WERI-Rb-1 (cell line): ENCODE measurements at regions not wholly inside any gene's neighbourhood (a gene's known extent, or its start where the extent isn't known, plus 50 kb on each side); places are given as distances from the start of the nearest gene placed in this dataset.

Experiments used
- DNase-seq: peaks from one replicate; pipeline ENCODE4 v3.0.0-alpha.2; 2020
- H3K27ac ChIP-seq: fragments of 250-450 bp; sonication (Bioruptor Pico); 2 replicates; pipeline ENCODE4 v1.5.1; 2020; ENCODE audit warnings: mild to moderate bottlenecking, moderate library complexity
- H3K27me3 ChIP-seq: fragments of 250-450 bp; sonication (Bioruptor Pico); 2 replicates; pipeline ENCODE4 v1.5.1; 2021; ENCODE audit warnings: mild to moderate bottlenecking, low read depth, moderate library complexity; ENCODE audit not compliant: insufficient read depth, severe bottlenecking
- H3K36me3 ChIP-seq: fragments of 250-450 bp; sonication (Bioruptor Pico); 2 replicates; pipeline ENCODE4 v1.5.1; 2020; ENCODE audit warnings: mild to moderate bottlenecking, moderate library complexity
- H3K4me3 ChIP-seq: 2 replicates; pipeline ENCODE4 v1.5.1; 2011; ENCODE audit warnings: low read depth, mild to moderate bottlenecking, control low read depth, low read length
- H3K9me3 ChIP-seq: fragments of 250-450 bp; sonication (Bioruptor Pico); 2 replicates; pipeline ENCODE4 v1.5.1; 2021; ENCODE audit warnings: mild to moderate bottlenecking, moderate library complexity; ENCODE audit not compliant: severe bottlenecking
- TF ChIP-seq, protein P1 (sequence below): IDR thresholded peaks from 2 replicates; pipeline ENCODE4 v1.5.1; 2011; ENCODE audit warnings: low read depth, mild to moderate bottlenecking, control low read depth, inconsistent platforms, low read length

DNA sequence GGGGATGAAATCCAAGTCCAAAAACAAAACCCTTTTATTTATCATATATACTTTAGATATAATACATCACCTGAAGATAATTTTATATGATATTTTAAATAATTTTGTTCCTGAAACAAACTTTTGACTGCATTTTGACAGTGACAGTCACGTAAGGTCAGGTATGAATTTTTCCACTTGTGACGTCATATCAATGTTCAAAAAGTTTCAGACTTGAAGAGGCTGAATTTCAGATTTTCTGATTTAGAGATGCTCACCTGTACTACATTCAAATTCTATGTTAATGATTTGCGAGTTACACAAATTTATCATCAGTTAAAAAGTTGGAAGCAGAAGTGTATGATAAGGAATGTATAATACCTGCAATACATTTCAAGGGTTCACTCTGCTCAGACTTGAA is 136.1 kb upstream of the EPHA6 start:
- Histone ChIP-seq H3K4me3 (no peak overlapping the region), H3K36me3 (no peaks in the 10 kb centered on the region), H3K27me3 (peaks cover 5% of the 10 kb centered on the region), H3K27ac (no peak overlapping the region), H3K9me3 (no peaks in the 10 kb centered on the region)
- no peak for DNase-seq
- TF ChIP-seq, protein P1, sequence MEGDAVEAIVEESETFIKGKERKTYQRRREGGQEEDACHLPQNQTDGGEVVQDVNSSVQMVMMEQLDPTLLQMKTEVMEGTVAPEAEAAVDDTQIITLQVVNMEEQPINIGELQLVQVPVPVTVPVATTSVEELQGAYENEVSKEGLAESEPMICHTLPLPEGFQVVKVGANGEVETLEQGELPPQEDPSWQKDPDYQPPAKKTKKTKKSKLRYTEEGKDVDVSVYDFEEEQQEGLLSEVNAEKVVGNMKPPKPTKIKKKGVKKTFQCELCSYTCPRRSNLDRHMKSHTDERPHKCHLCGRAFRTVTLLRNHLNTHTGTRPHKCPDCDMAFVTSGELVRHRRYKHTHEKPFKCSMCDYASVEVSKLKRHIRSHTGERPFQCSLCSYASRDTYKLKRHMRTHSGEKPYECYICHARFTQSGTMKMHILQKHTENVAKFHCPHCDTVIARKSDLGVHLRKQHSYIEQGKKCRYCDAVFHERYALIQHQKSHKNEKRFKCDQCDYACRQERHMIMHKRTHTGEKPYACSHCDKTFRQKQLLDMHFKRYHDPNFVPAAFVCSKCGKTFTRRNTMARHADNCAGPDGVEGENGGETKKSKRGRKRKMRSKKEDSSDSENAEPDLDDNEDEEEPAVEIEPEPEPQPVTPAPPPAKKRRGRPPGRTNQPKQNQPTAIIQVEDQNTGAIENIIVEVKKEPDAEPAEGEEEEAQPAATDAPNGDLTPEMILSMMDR = no peak

DNA sequence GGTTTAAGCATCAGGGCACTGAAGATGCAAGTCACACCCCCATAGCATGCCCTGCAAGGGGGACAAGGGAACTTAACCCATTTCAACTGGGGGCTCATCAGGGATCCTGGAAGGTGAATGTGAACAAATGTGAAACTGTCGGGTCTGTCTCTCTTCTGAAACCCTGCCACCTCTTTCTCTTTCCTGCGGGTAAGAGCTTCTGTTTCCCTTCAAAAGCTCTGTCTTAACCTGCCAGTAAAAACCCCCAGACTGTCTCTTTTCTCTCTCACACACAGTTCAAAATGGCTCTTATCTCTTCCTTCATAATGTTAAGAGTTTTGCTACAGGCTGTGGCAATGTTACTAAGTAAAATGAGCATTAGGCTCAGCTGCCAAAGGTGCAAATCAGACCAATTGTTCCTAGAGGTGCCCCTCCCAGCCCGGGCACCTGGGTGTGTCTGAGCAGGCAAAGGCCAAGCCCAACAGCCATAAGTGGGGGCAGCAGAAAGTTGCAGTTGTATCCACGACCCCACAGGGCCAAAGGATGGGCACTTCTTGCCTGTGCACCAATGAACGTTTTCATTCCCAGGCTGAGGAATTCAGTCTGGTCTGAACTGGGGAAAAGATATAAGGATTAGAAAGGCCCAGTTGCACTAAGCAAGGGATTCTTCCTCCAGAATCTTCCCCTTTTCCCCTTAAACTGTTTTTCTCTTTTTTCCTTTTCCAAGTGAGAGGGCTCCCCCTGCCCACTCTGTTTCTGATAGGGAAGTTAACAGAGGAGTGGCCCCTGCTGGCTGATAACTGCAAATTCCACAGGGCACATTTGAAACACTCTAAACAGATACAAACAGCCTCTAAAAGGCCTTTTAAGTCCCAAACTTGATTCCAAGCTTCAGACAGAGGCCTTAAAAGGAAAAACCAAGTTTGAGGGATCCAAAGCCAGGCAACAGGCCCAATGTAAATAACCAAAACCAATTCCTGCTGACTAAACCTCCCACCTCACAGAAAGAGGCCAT is 113.8 kb upstream of the EPHA6 start:
- Histone ChIP-seq H3K27me3 (peaks cover 46% of the 10 kb centered on the region), H3K27ac (no peak overlapping the region), H3K36me3 (no peaks in the 10 kb centered on the region), H3K4me3 (no peak overlapping the region), H3K9me3 (peaks cover 2% of the 10 kb centered on the region)
- TF ChIP-seq, protein P1 = no peak
- DNase-seq = no peak

DNA sequence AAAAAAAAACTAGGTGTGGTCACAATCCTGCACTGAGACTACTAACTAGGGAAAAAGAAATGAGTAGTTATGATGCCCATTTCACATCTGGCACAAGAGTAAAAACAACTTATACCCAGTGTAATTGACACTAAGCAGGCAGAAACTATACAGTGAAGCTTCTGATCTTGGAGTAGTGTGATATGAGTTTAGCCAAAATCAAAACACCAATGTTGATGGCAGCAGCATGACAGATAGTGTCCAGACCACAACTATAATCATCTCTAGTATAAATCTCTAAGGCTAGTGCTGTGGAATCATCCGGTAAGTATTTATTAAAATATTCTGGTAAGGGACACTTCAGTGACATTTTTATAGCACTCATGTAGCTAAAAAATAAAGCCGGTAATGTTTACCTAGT is 108.5 kb upstream of the EPHA6 start:
- Histone ChIP-seq H3K9me3 (peaks cover 2% of the 10 kb centered on the region), H3K27ac (no peak overlapping the region), H3K4me3 (no peak overlapping the region), H3K36me3 (no peaks in the 10 kb centered on the region), H3K27me3 (peaks cover 51% of the 10 kb centered on the region)
- no peak for DNase-seq
- TF ChIP-seq, protein P1 = no peak

DNA sequence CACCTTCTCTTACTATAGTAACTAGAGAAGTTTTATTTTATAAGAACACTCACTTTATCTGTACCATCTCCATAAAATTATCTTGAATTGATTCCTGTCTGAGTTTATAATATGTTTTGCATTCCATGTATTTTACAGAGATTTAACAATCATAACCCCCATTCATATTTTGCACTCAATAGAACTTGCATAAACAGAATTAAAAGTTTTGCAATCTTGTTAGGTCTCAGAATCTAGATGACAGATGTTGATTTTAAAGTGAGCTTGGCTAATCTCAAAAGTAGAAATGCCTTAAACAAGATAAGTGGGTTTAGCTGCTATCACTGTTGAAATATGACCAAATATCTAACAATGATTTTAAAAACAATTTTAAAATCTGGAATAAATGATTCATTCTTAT is 107.9 kb upstream of the EPHA6 start:
- no peak for DNase-seq
- Histone ChIP-seq H3K9me3 (peaks cover 2% of the 10 kb centered on the region), H3K27me3 (peaks cover 46% of the 10 kb centered on the region), H3K36me3 (no peaks in the 10 kb centered on the region), H3K27ac (no peak overlapping the region), H3K4me3 (no peak overlapping the region)
- TF ChIP-seq, protein P1 = no peak

DNA sequence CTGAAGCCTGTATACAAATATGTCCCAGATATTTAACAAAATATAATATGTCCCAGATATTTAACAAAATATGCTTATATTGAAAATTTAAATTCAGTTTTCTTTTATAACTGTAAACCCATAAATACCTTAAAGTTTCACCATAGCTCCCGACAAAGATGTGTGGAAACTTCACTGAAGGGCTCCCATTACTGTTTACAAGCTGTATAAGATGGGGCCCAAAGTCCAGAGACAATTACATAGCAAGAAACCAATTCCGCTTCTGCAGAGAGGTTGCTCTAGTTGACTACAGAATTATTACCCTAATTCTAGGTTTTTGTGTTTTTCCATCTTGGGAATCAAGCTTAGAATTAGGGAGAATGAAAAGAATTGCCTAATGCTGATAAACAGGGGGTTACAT is 102.6 kb upstream of the EPHA6 start:
- Histone ChIP-seq H3K36me3 (no peaks in the 10 kb centered on the region), H3K4me3 (no peak overlapping the region), H3K27ac (no peak overlapping the region), H3K27me3 (peaks cover 33% of the 10 kb centered on the region), H3K9me3 (no peaks in the 10 kb centered on the region)
- DNase-seq = no peak
- TF ChIP-seq, protein P1 = no peak
